GM19193 (cell line): ENCODE measurements at regions not wholly inside any gene's neighbourhood (a gene's known extent, or its start where the extent isn't known, plus 50 kb on each side); places are given as distances from the start of the nearest gene placed in this dataset.

Experiments used
- POLR2A ChIP-seq: IDR thresholded peaks from 4 replicates; pipeline ENCODE4 v1.6.1; 2011; ENCODE audit not compliant: insufficient read depth, insufficient read length; ENCODE audit errors: extremely low read depth

DNA sequence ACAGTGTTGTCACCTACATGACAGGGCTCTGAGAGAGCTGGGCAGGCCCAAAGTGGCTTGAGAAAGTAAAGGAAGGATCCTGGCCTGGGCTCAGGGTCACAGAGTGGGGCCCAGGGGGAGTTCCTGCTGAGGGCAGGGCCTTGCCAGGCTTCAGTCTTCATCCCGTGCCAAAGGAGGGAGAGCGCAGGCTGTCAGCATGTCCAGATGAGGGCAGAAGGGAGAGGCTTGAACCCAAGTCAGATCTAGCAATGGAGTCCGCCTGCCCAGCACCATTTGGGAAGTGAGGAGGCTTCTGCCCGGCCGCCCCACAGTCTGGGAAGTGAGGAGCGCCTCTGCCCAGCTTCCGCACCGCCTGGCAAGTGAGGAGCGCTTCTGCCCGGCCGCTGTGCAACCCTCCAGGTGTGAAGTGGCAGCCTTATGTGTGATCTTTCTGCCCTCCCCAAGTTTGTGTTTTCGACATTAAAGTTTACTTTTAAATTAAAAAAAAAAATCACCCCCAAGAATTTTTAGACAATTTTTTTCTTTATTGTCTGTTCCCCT lies 303.6 kb upstream of the PROK2 start:
- no peak for TF ChIP-seq POLR2A

GRCh38 chr3:72087420-72087819 lies 302.5 kb upstream of the PROK2 start:
- no peak for TF ChIP-seq POLR2A

- TF ChIP-seq POLR2A = no peak
Measured at GRCh38 chr3:72086743-72087087, 301.8 kb upstream of the PROK2 start.

DNA sequence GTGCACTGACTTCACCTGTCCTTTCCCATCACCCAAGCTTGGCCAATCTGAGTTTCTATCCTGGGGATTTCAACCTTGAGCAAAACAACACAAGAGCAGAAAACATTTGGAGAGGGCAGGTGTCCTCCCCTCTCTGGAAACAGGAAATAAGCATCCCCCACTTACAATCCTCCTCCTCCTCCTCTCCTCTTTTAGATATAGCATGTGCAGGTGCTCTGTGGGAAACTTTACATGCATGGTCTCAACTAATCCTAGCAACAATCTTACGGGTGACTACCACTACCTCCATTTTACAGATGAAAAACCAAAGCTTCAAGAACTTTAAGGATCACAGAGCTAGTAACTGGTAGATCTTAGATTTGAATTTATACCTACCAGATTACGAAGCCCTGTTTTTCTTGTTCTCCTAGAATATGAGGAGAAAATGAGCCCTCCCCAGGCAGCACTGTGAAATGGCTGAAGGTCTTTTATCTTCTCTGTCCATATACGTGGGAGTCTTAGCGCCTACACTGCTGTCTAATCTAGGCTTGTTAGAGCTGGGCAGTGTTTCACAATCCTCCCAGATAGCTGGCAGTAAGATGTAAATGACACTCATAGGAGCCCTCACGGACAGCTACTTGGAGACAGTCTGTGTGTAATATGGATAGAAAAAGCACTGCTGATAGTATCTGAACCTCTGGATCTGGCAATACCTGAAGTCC lies 301.2 kb upstream of the PROK2 start:
- TF ChIP-seq POLR2A = no peak

GRCh38 chr3:72085036-72085435 lies 300.1 kb upstream of the PROK2 start:
- no peak for TF ChIP-seq POLR2A

DNA sequence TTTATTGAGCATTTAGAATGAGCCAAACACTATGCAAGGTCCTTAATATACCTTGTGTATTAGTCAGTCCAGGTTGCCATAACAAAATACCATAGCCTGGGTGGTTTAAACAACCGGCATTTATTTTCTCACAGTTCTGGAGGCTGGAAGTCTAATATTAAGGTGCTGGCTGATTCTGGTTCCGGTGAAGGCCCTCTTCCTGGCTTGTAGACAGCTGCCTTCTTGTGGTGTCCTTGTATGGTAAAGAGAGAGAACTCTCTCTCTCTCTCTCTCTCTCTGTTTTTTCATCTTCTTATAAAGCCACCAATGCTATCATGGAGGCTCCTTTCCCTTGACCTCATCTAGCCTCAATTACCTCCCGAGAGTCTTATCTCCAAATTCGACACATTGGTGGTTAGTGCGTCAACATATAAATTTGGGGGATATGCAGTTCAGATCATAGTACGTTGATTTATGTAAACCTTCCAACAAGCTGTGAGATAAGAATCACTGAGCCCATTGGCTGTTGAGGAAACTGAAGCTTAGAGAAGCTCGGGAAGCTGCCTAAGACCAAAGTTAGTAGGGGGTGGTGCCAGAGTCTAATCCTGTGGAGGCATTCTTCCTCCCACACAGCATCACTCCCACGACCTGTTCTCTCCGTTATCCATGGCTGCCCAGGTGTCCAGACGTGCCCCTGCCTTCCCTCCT lies 298.0 kb upstream of the PROK2 start:
- no peak for TF ChIP-seq POLR2A

- no peak for TF ChIP-seq POLR2A
Measured at GRCh38 chr3:72082186-72082715, 297.3 kb upstream of the PROK2 start.

GRCh38 chr3:72081471-72082185 lies 296.7 kb upstream of the PROK2 start:
- no peak for TF ChIP-seq POLR2A

DNA sequence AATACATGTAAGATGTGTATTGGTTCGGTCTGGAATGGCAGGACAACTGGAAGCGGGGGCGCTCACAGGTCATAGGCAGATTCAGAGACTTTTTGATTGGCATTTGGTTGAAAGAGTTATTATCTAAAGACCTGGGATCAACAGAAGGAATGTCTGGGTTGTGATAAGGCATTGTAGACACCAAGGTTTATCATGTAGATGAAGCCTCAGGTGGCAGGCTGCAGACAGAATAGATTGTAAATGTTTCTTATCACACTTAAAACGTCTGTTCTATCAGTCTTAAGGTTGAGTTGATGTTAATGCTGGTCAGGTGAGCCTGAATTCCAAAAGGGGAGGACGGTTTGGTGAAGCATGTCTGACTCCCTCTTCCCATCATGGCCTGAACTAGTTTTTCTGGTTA lies 295.9 kb upstream of the PROK2 start:
- no peak for TF ChIP-seq POLR2A

GRCh38 chr3:72080095-72080494 lies 295.1 kb upstream of the PROK2 start:
- TF ChIP-seq POLR2A = no peak

DNA sequence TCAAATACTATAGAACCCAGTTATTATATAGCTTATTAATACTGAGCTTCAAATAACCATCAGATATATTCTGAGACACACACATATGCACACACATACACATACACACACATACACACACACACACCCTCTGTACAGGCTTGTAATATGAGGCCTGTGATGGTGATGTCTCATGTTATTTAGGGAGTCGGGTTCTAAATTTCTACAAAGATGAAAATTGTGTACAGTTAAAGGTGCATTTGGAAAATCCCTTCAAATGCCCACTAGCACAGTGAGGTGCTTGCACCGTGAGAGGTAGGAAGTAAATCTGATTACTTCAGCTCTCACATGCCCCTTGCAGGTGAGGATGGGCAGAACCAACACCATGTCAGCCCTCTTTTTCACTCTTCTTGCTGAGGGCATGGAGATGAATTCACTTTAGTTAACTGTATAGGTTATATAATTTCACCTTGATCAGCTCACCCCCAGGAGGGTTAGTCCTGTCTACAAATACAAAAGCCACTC lies 294.5 kb upstream of the PROK2 start:
- peak; percentile 28 for TF ChIP-seq POLR2A

GRCh38 chr3:72078676-72079368 lies 293.9 kb upstream of the PROK2 start:
- peak; percentile 41 for TF ChIP-seq POLR2A

- no peak for TF ChIP-seq POLR2A
Measured at GRCh38 chr3:72077473-72078259, 292.7 kb upstream of the PROK2 start.

DNA sequence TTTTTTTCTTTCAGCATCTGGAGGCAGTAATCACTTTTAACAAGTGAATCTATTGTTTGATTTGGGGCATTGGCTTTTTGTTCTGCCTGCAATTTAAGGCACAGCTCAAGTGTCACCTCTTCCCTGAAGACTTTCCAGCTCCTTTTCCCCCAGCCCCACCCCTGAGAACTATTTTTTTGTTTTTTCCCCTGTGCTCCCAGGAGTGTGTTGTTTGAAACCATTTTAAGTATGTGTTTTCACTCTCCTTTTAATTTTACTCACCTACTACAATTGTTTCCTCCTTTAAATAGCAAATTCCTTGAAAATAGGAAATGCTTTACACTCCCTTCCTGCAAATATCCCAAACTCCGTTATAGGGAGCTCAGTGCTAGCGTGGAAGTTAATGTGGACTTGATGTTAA lies 286.7 kb upstream of the PROK2 start:
- no peak for TF ChIP-seq POLR2A
